GM23338 (cell line): ENCODE measurements at regions not wholly inside any gene's neighbourhood (a gene's known extent, or its start where the extent isn't known, plus 50 kb on each side); places are given as distances from the start of the nearest gene placed in this dataset.

Experiments
- ATAC-seq: fragments of 200-7000 bp; cut with Tn5 transposase; 3 replicates; pipeline ENCODE4 v1.9.1; 2020
- DNase-seq: peaks from one replicate; pipeline ENCODE4 v3.0.0-alpha.2; 2015; ENCODE audit warnings: low spot score
- H2AFZ ChIP-seq: fragments of 200-600 bp; sonication (generic); 2 replicates; pipeline ENCODE4 v1.8.0; 2016; ENCODE audit warnings: antibody characterized with exemption, mild to moderate bottlenecking, moderate library complexity
- H3F3A ChIP-seq: fragments of 200-600 bp; sonication (generic); replicated peaks from 2 replicates; pipeline ENCODE4 v1.8.0; 2017; ENCODE audit warnings: antibody characterized with exemption, mixed run types, low read depth
- H3K27ac ChIP-seq: fragments of 200-600 bp; sonication (generic); 2 replicates; pipeline ENCODE4 v1.6.1; 2016; ENCODE audit warnings: low read depth
- H3K27me3 ChIP-seq: fragments of 200-600 bp; sonication (generic); 2 replicates; pipeline ENCODE4 v1.8.0; 2016; ENCODE audit warnings: mild to moderate bottlenecking, mixed run types, moderate library complexity; ENCODE audit not compliant: insufficient read depth
- H3K36me3 ChIP-seq: fragments of 200-600 bp; sonication (generic); 2 replicates; pipeline ENCODE4 v1.8.0; 2016; ENCODE audit warnings: mild to moderate bottlenecking; ENCODE audit not compliant: insufficient read depth
- H3K4me1 ChIP-seq: fragments of 200-600 bp; sonication (generic); 2 replicates; pipeline ENCODE4 v1.8.0; 2016; ENCODE audit warnings: mild to moderate bottlenecking, moderate library complexity; ENCODE audit not compliant: insufficient read depth
- H3K4me2 ChIP-seq: fragments of 200-600 bp; sonication (generic); 2 replicates; pipeline ENCODE4 v1.7.1; 2017; ENCODE audit warnings: mixed run types
- H3K4me3 ChIP-seq: fragments of 200-600 bp; sonication (generic); 2 replicates; pipeline ENCODE4 v1.6.1; 2016; ENCODE audit warnings: mixed run types
- H3K79me2 ChIP-seq: fragments of 200-600 bp; sonication (generic); replicated peaks from 2 replicates; pipeline ENCODE4 v1.8.0; 2017; ENCODE audit warnings: mild to moderate bottlenecking; ENCODE audit not compliant: insufficient read depth
- H3K9me2 ChIP-seq: fragments of 200-600 bp; sonication (generic); 2 replicates; pipeline ENCODE4 v1.8.0; 2017; ENCODE audit not compliant: insufficient read depth
- H4K20me1 ChIP-seq: fragments of 200-600 bp; sonication (generic); replicated peaks from 2 replicates; pipeline ENCODE4 v1.8.0; 2017; ENCODE audit warnings: mild to moderate bottlenecking; ENCODE audit not compliant: insufficient read depth
- H3K27ac Mint-ChIP-seq: 2 replicates; pipeline ENCODE4 v1.8.0; 2020; ENCODE audit warnings: inconsistent platforms, mild to moderate bottlenecking, moderate library complexity, mixed read lengths
- H3K27me3 Mint-ChIP-seq: 3 replicates; pipeline ENCODE4 v1.8.0; 2022; ENCODE audit warnings: low read depth, mild to moderate bottlenecking, moderate library complexity, mixed read lengths, inconsistent platforms; ENCODE audit not compliant: insufficient read depth, poor library complexity
- H3K36me3 Mint-ChIP-seq: 3 replicates; pipeline ENCODE4 v1.8.0; 2021; ENCODE audit warnings: low read depth, mild to moderate bottlenecking, inconsistent platforms, moderate library complexity, mixed read lengths
- H3K4me1 Mint-ChIP-seq: 3 replicates; pipeline ENCODE4 v1.8.0; 2020; ENCODE audit warnings: mild to moderate bottlenecking, inconsistent platforms, mixed read lengths
- H3K4me3 Mint-ChIP-seq: 3 replicates; pipeline ENCODE4 v1.8.0; 2021; ENCODE audit warnings: moderate library complexity, mild to moderate bottlenecking, inconsistent platforms, mixed read lengths
- H3K9me3 Mint-ChIP-seq: 3 replicates; pipeline ENCODE4 v1.8.0; 2020; ENCODE audit warnings: moderate library complexity, mild to moderate bottlenecking, inconsistent platforms, mixed read lengths
- CREB1 ChIP-seq: fragments of 250-450 bp; sonication (Bioruptor Pico); IDR thresholded peaks from 2 replicates; pipeline ENCODE4 v1.5.0; 2020; ENCODE audit warnings: low read depth, mild to moderate bottlenecking, moderate library complexity
- EZH2phosphoT487 ChIP-seq: fragments of 200-600 bp; sonication (generic); IDR thresholded peaks from one replicate; pipeline ENCODE4 v1.8.1; 2018; ENCODE audit warnings: antibody characterized with exemption; ENCODE audit not compliant: unreplicated experiment
- JUNB ChIP-seq: IDR thresholded peaks from one replicate; pipeline ENCODE4 v1.6.1; 2016; ENCODE audit warnings: antibody characterized with exemption; ENCODE audit not compliant: unreplicated experiment
- NANOG ChIP-seq: IDR thresholded peaks from 2 replicates; pipeline ENCODE4 v1.6.1; 2016; ENCODE audit warnings: antibody characterized with exemption, borderline replicate concordance
- POLR2AphosphoS5 ChIP-seq: IDR thresholded peaks from 2 replicates; pipeline ENCODE4 v1.6.1; 2016; ENCODE audit warnings: antibody characterized with exemption, low read depth
- STAT1 ChIP-seq: IDR thresholded peaks from one replicate; pipeline ENCODE4 v1.6.1; 2016; ENCODE audit warnings: antibody characterized with exemption; ENCODE audit not compliant: unreplicated experiment
- ZNF331 ChIP-seq: fragments of 250-450 bp; sonication (Bioruptor Pico); IDR thresholded peaks from 2 replicates; pipeline ENCODE4 v1.5.0; 2020; ENCODE audit warnings: low read depth, mild to moderate bottlenecking, moderate library complexity
- TF ChIP-seq, protein P1 (sequence below): fragments of 250-450 bp; sonication (Bioruptor Pico); IDR thresholded peaks from 2 replicates; pipeline ENCODE4 v1.5.0; 2020; ENCODE audit warnings: mild to moderate bottlenecking, moderate library complexity
- TF ChIP-seq, protein P2 (sequence below), 2 experiments: fragments of 200-600 bp in 1 of 2; sonication (generic) in 1 of 2; conservative IDR thresholded peaks; 2 replicates each; pipeline versions ENCODE4 v1.5.1 to v1.6.1; 2016 to 2017; ENCODE audit warnings: antibody characterized with exemption in 2 of 2, low read depth in 2 of 2, mild to moderate bottlenecking in 2 of 2, moderate library complexity in 1 of 2
- TF ChIP-seq, protein P3 (sequence below): IDR thresholded peaks from 2 replicates; pipeline ENCODE4 v1.6.1; 2016; ENCODE audit warnings: antibody characterized with exemption

DNA sequence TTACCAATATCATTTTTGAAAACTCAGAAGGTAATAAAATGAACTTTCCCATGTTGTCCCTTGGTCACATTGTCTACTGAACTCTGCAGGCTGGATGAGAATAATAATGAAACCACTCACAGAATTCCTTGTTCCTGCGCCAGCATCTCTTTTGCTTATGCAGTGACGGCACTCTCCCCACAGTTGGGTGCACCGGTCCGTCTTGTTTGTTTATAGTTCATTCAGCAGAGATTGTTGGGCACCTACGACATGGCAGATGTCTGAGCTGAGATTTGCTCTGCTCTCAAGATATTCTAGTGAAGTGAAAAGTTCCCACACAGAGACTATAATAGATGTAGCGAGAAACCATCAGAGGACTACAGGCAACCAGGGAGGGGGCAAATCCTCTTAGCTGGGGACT, 375.7 kb upstream of the CDH11 start (continued):
- TF ChIP-seq, protein P1, sequence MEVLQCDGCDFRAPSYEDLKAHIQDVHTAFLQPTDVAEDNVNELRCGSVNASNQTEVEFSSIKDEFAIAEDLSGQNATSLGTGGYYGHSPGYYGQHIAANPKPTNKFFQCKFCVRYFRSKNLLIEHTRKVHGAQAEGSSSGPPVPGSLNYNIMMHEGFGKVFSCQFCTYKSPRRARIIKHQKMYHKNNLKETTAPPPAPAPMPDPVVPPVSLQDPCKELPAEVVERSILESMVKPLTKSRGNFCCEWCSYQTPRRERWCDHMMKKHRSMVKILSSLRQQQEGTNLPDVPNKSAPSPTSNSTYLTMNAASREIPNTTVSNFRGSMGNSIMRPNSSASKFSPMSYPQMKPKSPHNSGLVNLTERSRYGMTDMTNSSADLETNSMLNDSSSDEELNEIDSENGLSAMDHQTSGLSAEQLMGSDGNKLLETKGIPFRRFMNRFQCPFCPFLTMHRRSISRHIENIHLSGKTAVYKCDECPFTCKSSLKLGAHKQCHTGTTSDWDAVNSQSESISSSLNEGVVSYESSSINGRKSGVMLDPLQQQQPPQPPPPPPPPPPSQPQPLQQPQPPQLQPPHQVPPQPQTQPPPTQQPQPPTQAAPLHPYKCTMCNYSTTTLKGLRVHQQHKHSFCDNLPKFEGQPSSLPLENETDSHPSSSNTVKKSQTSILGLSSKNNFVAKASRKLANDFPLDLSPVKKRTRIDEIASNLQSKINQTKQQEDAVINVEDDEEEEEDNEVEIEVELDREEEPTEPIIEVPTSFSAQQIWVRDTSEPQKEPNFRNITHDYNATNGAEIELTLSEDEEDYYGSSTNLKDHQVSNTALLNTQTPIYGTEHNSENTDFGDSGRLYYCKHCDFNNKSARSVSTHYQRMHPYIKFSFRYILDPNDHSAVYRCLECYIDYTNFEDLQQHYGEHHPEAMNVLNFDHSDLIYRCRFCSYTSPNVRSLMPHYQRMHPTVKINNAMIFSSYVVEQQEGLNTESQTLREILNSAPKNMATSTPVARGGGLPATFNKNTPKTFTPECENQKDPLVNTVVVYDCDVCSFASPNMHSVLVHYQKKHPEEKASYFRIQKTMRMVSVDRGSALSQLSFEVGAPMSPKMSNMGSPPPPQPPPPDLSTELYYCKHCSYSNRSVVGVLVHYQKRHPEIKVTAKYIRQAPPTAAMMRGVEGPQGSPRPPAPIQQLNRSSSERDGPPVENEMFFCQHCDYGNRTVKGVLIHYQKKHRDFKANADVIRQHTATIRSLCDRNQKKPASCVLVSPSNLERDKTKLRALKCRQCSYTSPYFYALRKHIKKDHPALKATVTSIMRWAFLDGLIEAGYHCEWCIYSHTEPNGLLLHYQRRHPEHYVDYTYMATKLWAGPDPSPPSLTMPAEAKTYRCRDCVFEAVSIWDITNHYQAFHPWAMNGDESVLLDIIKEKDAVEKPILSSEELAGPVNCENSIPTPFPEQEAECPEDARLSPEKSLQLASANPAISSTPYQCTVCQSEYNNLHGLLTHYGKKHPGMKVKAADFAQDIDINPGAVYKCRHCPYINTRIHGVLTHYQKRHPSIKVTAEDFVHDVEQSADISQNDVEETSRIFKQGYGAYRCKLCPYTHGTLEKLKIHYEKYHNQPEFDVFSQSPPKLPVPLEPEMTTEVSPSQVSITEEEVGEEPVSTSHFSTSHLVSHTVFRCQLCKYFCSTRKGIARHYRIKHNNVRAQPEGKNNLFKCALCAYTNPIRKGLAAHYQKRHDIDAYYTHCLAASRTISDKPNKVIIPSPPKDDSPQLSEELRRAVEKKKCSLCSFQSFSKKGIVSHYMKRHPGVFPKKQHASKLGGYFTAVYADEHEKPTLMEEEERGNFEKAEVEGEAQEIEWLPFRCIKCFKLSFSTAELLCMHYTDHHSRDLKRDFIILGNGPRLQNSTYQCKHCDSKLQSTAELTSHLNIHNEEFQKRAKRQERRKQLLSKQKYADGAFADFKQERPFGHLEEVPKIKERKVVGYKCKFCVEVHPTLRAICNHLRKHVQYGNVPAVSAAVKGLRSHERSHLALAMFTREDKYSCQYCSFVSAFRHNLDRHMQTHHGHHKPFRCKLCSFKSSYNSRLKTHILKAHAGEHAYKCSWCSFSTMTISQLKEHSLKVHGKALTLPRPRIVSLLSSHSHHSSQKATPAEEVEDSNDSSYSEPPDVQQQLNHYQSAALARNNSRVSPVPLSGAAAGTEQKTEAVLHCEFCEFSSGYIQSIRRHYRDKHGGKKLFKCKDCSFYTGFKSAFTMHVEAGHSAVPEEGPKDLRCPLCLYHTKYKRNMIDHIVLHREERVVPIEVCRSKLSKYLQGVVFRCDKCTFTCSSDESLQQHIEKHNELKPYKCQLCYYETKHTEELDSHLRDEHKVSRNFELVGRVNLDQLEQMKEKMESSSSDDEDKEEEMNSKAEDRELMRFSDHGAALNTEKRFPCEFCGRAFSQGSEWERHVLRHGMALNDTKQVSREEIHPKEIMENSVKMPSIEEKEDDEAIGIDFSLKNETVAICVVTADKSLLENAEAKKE, result no peak
- TF ChIP-seq EZH2phosphoT487, result no peak

DNA sequence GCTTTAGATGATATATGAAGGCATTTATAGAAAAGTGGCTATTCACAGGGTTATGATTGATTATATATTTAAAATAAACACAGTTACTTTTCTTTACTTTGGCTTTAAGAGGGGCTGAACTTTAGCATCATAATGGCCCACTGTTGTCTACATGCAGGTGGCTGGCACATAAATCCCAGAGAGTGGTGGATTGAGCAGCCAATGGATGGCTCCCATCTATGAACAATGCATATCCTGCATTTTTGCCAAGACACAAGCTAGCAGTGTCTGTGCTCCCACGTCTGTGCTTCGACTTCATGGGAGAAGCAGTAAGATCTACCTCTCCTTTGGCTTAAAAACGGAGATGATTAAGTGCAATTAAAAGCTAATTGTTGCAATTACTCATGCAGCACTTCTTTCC, 373.2 kb upstream of the CDH11 start:
- H3K27me3 ChIP-seq, result no peaks in the 10 kb centered on the region
- no peak overlapping the region for H3K27ac ChIP-seq
- DNase-seq, result no peak
- Mint-ChIP-seq H3K4me1 (peaks cover 19% of the 10 kb centered on the region), H3K27me3 (peaks cover 2% of the 10 kb centered on the region), H3K36me3 (no peaks in the 10 kb centered on the region), H3K4me3 (no peak overlapping the region), H3K9me3 (no peaks in the 10 kb centered on the region; the same call in 2 of the 3 replicates), H3K27ac (no peak overlapping the region)
- no peaks in the 10 kb centered on the region for H3K36me3 ChIP-seq
- H2AFZ ChIP-seq, result no peak overlapping the region
- no peak overlapping the region for H3K4me2 ChIP-seq
- peaks cover 16% of the 10 kb centered on the region for H3K4me1 ChIP-seq
- H3K9me2 ChIP-seq, result peaks cover 3% of the 10 kb centered on the region; the same call in 1 of the 2 replicates
- H3K79me2 ChIP-seq, result no peaks in the 10 kb centered on the region
- H4K20me1 ChIP-seq, result no peaks in the 10 kb centered on the region
- H3F3A ChIP-seq, result no peaks in the 10 kb centered on the region
- no peak for ATAC-seq
- H3K4me3 ChIP-seq, result no peak overlapping the region
- TF ChIP-seq, protein P2, sequence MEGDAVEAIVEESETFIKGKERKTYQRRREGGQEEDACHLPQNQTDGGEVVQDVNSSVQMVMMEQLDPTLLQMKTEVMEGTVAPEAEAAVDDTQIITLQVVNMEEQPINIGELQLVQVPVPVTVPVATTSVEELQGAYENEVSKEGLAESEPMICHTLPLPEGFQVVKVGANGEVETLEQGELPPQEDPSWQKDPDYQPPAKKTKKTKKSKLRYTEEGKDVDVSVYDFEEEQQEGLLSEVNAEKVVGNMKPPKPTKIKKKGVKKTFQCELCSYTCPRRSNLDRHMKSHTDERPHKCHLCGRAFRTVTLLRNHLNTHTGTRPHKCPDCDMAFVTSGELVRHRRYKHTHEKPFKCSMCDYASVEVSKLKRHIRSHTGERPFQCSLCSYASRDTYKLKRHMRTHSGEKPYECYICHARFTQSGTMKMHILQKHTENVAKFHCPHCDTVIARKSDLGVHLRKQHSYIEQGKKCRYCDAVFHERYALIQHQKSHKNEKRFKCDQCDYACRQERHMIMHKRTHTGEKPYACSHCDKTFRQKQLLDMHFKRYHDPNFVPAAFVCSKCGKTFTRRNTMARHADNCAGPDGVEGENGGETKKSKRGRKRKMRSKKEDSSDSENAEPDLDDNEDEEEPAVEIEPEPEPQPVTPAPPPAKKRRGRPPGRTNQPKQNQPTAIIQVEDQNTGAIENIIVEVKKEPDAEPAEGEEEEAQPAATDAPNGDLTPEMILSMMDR (conservative IDR thresholded peaks at IDR 0.05; ENCODE audit: low read depth in 2 of 2), result no peak
- TF ChIP-seq, protein P3, sequence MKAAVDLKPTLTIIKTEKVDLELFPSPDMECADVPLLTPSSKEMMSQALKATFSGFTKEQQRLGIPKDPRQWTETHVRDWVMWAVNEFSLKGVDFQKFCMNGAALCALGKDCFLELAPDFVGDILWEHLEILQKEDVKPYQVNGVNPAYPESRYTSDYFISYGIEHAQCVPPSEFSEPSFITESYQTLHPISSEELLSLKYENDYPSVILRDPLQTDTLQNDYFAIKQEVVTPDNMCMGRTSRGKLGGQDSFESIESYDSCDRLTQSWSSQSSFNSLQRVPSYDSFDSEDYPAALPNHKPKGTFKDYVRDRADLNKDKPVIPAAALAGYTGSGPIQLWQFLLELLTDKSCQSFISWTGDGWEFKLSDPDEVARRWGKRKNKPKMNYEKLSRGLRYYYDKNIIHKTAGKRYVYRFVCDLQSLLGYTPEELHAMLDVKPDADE, result no peak
- TF ChIP-seq STAT1, result no peak
- no peak for TF ChIP-seq ZNF331 (CRISPR knock-in tag)
- no peak for TF ChIP-seq NANOG
- no peak for TF ChIP-seq JUNB
- TF ChIP-seq CREB1 (CRISPR knock-in tag), result no peak
- TF ChIP-seq POLR2AphosphoS5, result no peak
